ENCODE measurements at regions not wholly inside any gene's neighbourhood (a gene's known extent, or its start where the extent isn't known, plus 50 kb on each side); places are given as distances from the start of the nearest gene placed in this dataset.
"Not testable (repeated sequence)": the region's sequence is repeated elsewhere in the genome, so short reads cannot be mapped to it uniquely, and the experiment has no call there.

DNA sequence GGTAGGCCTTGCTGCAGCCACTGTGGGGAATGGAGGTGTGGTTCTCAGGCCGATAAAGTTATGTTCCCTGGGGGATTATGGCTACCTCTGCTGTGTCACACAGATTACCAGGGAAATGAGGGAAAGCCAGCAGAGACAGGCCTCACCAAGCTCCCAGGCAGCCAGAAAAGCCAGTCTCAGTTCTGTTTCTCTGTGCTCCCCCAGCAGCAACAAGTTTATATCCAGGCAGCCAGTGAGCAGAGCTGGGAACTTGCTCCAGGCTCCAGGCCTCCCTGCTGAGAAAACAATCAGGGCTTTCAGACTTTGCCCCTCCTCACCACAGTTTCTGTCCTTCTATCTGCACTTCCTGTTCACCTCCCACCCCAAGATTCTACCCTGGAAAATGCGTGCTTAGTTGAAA is 596.6 kb upstream of the GYPC start:
- no peak for DNase-seq (ENCODE audit: low read depth)

DNA sequence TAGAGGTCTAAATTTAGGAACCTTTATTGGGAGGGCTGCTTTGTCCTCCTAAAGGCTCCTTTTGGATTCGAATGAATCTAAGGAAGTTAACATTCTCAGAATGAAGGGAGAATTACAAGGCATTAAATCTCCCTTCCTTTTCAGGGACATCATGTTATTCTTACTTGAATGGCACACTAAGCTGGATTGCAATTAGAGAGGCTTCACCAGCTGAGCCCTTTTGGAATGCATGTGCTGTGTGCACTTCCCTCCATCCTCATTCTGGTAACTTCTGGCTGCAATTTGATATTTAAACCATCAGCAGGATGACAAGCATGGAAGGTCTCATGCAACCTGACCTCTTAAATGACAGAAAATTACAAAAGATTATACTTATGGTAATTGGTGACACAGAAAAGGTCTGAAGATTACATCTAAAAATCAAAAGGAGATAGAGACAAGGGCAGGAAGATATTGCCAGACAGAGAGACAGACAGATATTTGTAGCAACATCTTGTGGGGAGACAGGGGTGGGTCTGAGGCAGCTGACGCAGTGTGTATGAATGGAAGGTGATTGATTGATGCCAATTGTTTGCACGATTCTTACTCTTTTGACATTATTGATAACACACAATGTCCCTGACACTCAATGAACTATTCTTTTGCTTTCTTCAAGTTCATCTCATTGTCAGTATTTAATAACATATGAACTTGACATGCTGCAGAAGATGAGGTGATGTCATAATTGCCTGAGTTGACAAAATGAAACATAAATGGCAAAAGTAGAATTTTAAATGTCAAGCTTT is 570.8 kb upstream of the GYPC start:
- no peak for DNase-seq (ENCODE audit: low read depth)

- no peak for DNase-seq (ENCODE audit: low read depth)
Observed at GRCh38 chr2:126100962-126101361, 555.0 kb upstream of the GYPC start.

DNA sequence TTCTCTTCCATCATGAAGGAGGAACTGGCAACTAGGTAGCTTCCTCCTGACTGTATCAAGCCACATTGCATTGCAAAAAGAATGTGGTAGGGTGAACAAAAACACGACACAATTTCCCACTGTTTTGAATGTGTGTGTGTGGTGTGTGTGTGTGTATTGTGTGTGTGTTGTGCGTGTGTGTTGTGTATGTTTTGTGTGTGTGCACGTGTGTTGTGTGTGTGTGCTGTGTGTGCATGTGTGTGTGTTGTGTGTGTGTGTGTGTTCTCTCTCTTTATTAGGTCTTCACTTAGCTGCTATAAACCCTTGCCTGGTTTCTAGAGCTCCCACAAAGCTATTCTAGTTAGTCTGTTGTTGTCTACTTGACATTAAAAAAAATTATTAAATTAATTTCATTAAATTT is 550.0 kb upstream of the GYPC start:
- DNase-seq (ENCODE audit: low read depth), result no peak

DNA sequence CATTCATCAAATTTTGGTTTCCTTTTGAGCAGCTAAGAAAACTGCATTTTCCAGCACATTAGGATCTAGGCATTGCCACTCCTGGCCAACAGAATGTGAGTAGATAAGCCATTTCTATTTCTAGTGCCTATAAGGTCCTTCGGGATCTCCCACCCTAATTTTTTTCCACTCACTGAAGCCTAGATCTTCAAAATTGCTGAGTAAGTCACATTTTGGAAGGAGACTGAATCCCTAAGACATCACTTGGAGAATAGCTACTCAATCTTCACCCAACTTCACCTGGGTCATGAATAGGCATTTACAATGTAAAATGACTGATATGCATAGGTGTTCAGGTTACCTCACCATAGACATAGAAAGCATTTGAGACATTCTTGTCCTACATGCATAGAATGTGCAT is 548.1 kb upstream of the GYPC start:
- DNase-seq (ENCODE audit: low read depth), result no peak

- no peak for DNase-seq (ENCODE audit: low read depth)
Observed at GRCh38 chr2:126115975-126116374, 540.0 kb upstream of the GYPC start.

DNA sequence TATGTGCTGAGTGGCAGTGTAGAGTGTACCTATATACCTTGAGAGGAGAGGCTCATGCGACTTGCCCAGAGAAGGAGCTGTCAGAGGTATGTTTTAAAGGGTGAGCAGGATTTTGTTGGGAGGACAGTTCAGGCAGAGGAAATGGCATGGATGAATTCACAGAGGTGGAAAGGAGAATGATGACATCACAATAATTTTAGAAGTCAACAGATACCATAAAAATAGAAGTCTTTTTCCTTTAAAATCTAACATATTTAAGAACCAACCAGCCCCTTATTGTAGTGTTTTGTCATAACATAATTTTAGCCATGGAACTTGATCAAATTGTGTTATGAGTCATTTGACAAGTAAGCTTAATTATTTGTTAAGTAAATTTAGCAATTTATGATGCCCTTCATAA is 538.1 kb upstream of the GYPC start:
- no peak for DNase-seq (ENCODE audit: low read depth)

DNA sequence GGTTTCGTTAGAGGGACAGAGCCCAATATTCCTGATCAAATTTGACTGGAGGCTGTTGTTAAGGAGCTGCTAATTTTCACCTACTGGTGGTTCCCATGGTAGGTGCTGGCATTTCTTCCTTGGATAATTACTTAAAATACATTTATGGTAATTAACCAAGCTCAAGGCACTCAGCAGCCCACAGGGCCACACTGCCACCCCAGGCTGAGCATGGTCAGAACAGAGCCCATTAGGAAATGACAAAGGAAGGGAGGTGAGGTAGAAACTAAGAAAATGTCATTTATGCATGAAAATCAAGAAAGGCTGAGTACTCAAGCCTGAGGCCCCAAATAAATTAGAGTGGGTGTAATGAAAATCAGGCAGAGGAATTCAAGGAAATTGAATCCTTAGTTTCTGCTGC is 510.2 kb upstream of the GYPC start:
- DNase-seq (ENCODE audit: low read depth), result no peak

DNA sequence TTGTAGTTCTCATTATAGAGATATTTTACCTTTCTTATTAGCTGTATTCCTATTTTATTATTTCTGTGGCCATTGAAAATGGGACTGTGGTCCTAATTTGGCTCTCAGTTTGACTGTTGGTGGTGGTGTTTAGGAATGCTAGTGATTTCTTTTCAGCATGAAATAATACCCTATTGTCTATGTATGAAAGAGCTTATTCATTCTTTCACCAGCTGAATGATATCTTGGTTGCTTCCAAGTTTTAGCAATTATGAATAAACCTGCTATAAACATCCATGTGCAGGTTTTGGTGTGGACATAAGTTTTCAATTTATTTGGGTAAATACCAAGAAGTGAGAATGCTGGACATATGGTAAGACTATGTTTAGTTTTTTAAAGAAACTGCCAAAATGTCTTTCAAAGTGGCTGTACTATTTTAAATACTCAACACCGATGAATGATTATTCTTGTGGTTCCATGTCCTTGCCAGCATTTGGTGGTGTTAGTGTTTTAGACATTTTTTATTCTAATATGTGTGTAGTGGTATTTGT is 501.6 kb upstream of the GYPC start:
- DNase-seq (ENCODE audit: low read depth), result no peak

DNA sequence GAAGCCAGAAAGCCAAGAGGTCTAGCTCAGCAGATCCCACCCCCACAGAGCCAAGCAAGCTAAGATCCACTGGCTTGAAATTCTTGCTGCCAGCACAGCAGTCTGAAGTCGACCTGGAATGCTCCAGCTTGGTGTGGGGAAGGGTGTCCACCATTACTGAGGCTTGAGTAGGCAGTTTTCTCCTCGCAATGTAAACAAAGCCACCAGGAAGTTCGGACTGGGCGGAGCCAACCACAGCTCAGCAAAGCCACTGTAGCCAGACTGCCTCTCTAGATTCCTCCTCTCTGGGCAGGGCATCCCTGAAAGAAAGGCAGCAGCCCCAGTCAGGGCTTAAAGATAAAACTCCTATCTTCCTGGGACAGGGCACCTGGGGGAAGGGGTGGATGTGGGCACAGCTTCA is 495.0 kb upstream of the GYPC start:
- not testable (repeated sequence) for DNase-seq (ENCODE audit: low read depth)

DNA sequence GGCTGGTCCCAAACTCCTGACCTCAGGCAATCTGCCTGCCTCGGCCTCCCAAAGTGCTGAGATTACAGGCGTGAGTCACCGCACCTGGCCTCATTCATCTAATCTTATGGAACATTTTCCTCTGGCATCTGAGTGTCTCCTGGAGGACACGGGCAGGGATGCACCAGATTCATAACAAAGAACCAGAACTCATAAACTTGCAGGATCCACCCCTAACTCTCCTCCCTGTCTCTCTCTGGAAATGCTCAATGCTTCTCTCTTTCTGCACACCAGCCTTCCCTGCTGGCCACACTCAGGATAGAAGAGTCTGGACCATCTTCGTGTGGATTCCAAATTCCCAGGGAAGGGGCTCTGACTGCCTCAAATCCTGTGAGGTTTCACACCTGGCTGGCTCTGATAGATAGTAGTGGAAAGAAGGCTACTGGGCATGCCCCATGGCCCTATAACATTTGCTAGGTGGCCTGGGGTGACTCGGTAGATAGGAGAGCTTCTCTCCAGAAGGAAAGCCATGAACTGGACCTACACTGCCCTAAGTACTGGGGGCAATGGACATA is 483.2 kb upstream of the GYPC start:
- DNase-seq (ENCODE audit: low read depth), result no peak

- DNase-seq (ENCODE audit: low read depth), result no peak
Observed at GRCh38 chr2:126175222-126175621, 480.7 kb upstream of the GYPC start.

GRCh38 chr2:126177479-126177878 is 478.5 kb upstream of the GYPC start:
- DNase-seq (ENCODE audit: low read depth), result no peak

DNA sequence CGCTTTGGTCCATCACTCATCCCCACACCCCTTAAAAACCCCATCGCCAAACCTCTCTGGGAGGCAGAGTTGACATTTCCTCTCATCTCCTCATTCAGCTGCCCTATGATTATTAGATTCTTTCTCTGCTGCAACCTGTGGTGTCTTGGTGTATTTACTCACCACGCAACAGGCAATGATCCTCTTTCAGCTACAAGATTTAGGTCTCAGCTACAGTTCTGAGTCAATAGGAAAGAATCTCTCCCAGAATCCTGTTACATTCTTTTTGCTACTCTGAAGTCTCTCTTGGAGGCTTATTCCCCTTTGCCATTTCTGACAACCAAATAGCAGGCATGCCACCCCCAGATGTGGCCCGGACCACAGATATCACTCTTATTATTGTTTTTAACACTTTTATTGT is 468.3 kb upstream of the GYPC start:
- no peak for DNase-seq (ENCODE audit: low read depth)

DNA sequence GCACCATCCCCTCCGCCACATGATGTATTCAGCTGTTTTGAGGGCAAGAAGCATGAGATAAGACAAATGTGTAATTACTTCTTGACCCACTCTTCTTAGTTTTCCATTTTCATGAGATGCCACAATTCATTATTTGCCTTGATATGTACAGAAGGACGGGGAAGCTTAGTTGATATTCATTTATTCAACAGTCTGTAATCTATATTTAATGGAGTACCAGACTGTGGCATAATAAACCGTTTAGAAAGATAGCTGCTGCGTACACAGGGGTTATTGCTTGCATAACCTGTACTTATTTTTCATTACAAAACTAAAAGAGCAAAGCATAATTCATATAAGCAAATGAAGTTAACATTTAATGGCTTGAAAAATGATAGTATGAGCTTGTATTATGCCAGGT is 466.4 kb upstream of the GYPC start:
- DNase-seq (ENCODE audit: low read depth), result no peak

DNA sequence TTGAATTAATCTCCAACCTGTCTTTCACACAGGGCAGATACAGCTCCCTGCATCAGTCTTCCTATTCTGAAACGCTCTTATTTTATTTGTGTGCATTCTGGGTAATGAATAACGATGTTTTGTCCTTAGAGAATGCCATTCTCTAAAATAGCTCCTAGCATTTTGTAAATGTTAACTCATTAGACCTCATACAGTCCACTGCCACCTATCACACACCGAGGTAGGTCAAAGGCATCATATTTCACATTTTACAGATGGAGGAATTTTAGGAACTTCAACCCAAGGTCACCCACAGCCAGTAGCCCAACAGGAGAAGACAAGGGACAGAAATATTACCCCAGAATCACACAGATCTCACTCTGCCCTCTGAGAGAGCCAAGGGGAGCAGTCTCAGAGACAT is 455.4 kb upstream of the GYPC start:
- no peak for DNase-seq (ENCODE audit: low read depth)

GRCh38 chr2:126208266-126208665 is 447.7 kb upstream of the GYPC start:
- DNase-seq (ENCODE audit: low read depth), result no peak

DNA sequence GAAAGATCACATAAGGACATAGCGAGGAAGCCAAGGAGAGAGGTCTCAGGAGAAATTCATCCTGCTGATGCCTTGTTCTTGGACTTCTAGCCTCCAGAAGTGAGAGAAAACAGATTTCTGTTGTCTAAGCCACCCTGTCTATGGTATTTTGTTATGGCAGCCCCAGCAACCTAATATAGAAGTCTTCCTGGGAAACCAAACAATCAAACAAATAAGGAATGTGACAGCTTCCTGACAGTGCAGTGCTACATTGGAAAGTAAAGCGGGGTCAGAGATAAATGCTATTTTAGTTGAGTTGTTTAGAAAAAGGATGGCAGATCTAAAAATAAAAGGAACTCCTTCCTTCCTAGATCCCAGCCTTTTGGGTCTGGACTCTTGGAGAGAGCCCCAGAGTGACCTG is 443.2 kb upstream of the GYPC start:
- DNase-seq (ENCODE audit: low read depth), result no peak

DNA sequence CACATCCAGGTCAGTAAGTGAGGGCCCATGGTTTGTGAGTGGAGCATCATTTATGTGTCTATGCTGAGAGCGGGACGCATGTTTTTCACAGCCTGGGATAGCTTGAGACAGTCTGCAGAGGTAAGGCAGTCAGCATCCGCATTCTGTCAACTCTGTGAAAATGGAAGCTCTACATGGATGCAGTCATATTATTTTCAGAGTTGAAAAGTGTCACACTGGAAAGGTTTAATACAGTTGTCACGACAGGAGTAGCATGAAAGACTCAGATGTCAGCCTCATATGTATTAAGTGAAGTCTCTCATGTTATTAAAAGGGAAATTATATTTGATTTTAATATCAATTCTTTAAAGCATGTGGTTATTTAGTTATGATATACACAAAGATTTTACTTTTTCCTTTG is 436.9 kb upstream of the GYPC start:
- no peak for DNase-seq (ENCODE audit: low read depth)

DNA sequence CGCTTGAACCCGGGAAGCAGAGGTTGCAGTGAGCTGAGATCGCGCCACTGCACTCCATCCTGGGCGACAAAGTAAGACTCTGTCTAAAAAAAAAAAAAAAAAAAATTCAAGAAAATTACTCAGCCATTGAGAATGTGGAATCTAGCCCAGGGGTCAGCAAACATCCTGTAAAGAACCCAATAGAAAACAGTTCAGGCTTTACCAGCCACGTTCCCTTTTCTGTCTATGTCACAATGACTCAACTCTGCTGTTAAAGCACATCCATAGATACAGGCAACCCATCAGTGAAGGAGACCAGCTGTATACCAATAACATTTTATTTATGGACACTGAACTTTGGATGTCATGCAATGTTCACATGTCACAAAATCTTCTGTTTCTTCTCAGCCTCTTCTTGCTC is 435.6 kb upstream of the GYPC start:
- DNase-seq (ENCODE audit: low read depth), result no peak

- DNase-seq (ENCODE audit: low read depth), result no peak
Observed at GRCh38 chr2:126221506-126221905, 434.5 kb upstream of the GYPC start.

GRCh38 chr2:126222278-126222677 is 433.7 kb upstream of the GYPC start:
- no peak for DNase-seq (ENCODE audit: low read depth)

DNA sequence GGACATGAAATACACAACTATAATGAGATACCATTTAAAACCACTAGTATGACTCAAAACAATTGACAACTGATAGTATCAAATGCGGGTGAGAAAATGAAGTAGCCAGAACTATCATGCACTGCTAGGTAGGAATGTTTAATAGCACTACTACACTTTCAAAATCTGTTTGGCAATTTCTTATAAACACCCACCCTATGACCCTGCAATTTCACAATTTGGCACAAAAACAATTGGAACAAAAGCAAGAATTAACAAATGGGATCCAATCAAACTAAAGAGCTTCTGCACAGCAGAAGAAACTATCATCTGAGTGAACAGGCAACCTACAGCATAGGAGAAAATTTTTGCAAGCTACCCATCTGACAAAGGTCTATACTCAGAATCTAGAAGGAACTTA is 431.2 kb upstream of the GYPC start:
- no peak for DNase-seq (ENCODE audit: low read depth)

DNA sequence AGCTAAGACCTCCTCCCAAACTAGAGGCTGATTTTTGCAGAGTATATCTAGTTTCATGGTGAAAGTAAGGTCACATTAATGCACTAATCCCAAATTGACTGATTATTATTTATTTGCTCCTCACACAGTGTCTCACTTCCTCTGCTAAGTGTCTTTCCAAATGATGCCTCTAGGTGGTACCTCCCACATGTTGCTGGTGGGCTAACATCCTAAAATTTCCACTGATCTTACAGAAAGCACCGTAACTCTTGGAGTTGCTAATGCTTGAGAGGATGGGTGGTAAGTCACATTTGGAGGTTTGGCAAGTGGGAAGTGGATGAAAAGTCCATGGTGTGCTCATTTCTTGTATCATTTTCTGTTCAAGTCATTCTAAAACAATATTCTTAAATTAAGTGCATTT is 428.7 kb upstream of the GYPC start:
- no peak for DNase-seq (ENCODE audit: low read depth)
